GM19455 (cell line): ENCODE measurements at regions not wholly inside any gene's neighbourhood (a gene's known extent, or its start where the extent isn't known, plus 50 kb on each side); places are given as distances from the start of the nearest gene placed in this dataset.
"Not testable (repeated sequence)": the region's sequence is repeated elsewhere in the genome, so short reads cannot be mapped to it uniquely, and the experiment has no call there.

ENCODE experiments used
- ATAC-seq: cut with Tn5 transposase; IDR thresholded peaks from one replicate; pipeline ENCODE4 v1.9.1; 2021; ENCODE audit not compliant: unreplicated experiment

- ATAC-seq = no peak
These were observed 94.4 kb upstream of the XPO1 start for GRCh38 chr2:61632276-61633169.

- ATAC-seq = no peak
These were observed 93.2 kb upstream of the XPO1 start for GRCh38 chr2:61631321-61631720.

GRCh38 chr2:61626827-61627226 lies 88.7 kb upstream of the XPO1 start:
- ATAC-seq = no peak

GRCh38 chr2:61623747-61624146 lies 85.6 kb upstream of the XPO1 start:
- ATAC-seq = no peak

- ATAC-seq = no peak
These were observed 82.3 kb upstream of the XPO1 start for GRCh38 chr2:61620244-61621159.

GRCh38 chr2:61619561-61619960 lies 81.4 kb upstream of the XPO1 start:
- no peak for ATAC-seq

GRCh38 chr2:61617610-61618009 lies 79.5 kb upstream of the XPO1 start:
- no peak for ATAC-seq

GRCh38 chr2:61605245-61605644 lies 67.1 kb upstream of the XPO1 start:
- no peak for ATAC-seq

GRCh38 chr2:61604433-61604832 lies 66.3 kb upstream of the XPO1 start:
- no peak for ATAC-seq

- not testable (repeated sequence) for ATAC-seq
These were observed 60.5 kb upstream of the XPO1 start for GRCh38 chr2:61598515-61599156.

- no peak for ATAC-seq
These were observed 59.4 kb upstream of the XPO1 start for GRCh38 chr2:61597300-61598289.

- ATAC-seq = not testable (repeated sequence)
These were observed 56.0 kb upstream of the XPO1 start for GRCh38 chr2:61594201-61594600.

- ATAC-seq = not testable (repeated sequence)
These were observed 55.5 kb upstream of the XPO1 start for GRCh38 chr2:61593648-61594047.

- ATAC-seq = no peak
These were observed 52.1 kb upstream of the XPO1 start for GRCh38 chr2:61590214-61590613.

- no peak for ATAC-seq
These were observed 50.4 kb upstream of the XPO1 start for GRCh38 chr2:61588566-61588965.
